CD14-positive monocyte (primary cell): ENCODE measurements at regions not wholly inside any gene's neighbourhood (a gene's known extent, or its start where the extent isn't known, plus 50 kb on each side); places are given as distances from the start of the nearest gene placed in this dataset.

Source experiments
- DNase-seq, 3 donors: peaks; one replicate each; pipeline ENCODE4 v3.0.0-alpha.2; 2011 to 2022
- H2AFZ ChIP-seq: 2 replicates; pipeline ENCODE4 v1.6.0; 2012; ENCODE audit warnings: mild to moderate bottlenecking, low read depth, low read length, inconsistent platforms; ENCODE audit not compliant: insufficient read depth, poor library complexity, severe bottlenecking
- H3K27ac ChIP-seq, 2 donors: 1 replicate in 1 of 2; 2 replicates in 1 of 2; pipeline ENCODE4 v1.5.1; 2012 to 2013; ENCODE audit warnings: low read length in 2 of 2, control low read depth in 1 of 2, inconsistent platforms in 1 of 2, low read depth in 1 of 2, mild to moderate bottlenecking in 1 of 2
- H3K27me3 ChIP-seq, 2 donors: one replicate each; pipeline versions ENCODE4 v1.6.0 to v1.6.1; 2011 to 2013; ENCODE audit warnings: low read length in 2 of 2; ENCODE audit not compliant: control insufficient read depth in 2 of 2, insufficient read depth in 2 of 2
- H3K36me3 ChIP-seq, 2 donors: replicated peaks in 1 of 2; 1 replicate in 1 of 2; 2 replicates in 1 of 2; pipeline versions ENCODE4 v1.5.1 to v1.6.1; 2012 to 2013; ENCODE audit warnings: low read length in 2 of 2, control low read depth in 1 of 2, inconsistent platforms in 1 of 2, mild to moderate bottlenecking in 1 of 2; ENCODE audit not compliant: insufficient read depth in 2 of 2, control insufficient read depth in 1 of 2
- H3K4me1 ChIP-seq, 2 donors: 1 replicate in 1 of 2; 2 replicates in 1 of 2; pipeline versions ENCODE4 v1.5.1 to v1.6.1; 2012 to 2013; ENCODE audit warnings: low read length in 2 of 2, control low read depth in 1 of 2, inconsistent platforms in 1 of 2, mild to moderate bottlenecking in 1 of 2, moderate library complexity in 1 of 2; ENCODE audit not compliant: insufficient read depth in 2 of 2, control insufficient read depth in 1 of 2
- H3K4me2 ChIP-seq: replicated peaks from 2 replicates; pipeline ENCODE3; 2012; ENCODE audit warnings: low read length, moderate library complexity, mild to moderate bottlenecking; ENCODE audit not compliant: poor library complexity, severe bottlenecking; ENCODE audit errors: extremely low read depth
- H3K4me3 ChIP-seq, 3 experiments: fragments of 200-600 bp in 1 of 3; sonication (generic) in 1 of 3; replicated peaks in 1 of 3; 1 replicate in 2 of 3; 2 replicates in 1 of 3; pipeline ENCODE4 v1.5.1; 2011 to 2013; ENCODE audit warnings: low read length in 3 of 3, mild to moderate bottlenecking in 3 of 3, control low read depth in 2 of 3, low read depth in 2 of 3, inconsistent platforms in 1 of 3, moderate library complexity in 1 of 3
- H3K79me2 ChIP-seq: 2 replicates; pipeline ENCODE4 v1.6.0; 2012; ENCODE audit warnings: mild to moderate bottlenecking, control low read depth, inconsistent platforms, low read length, moderate library complexity; ENCODE audit not compliant: insufficient read depth
- H3K9ac ChIP-seq: 2 replicates; pipeline ENCODE4 v1.6.0; 2017; ENCODE audit warnings: low read length, mild to moderate bottlenecking; ENCODE audit not compliant: insufficient read depth, poor library complexity, severe bottlenecking
- H3K9me3 ChIP-seq, 2 donors: replicated peaks in 1 of 2; 1 replicate in 1 of 2; 2 replicates in 1 of 2; pipeline versions ENCODE4 v1.5.1 to v1.6.1; 2012 to 2013; ENCODE audit warnings: low read length in 2 of 2, control low read depth in 1 of 2; ENCODE audit not compliant: control insufficient read depth in 1 of 2, insufficient read depth in 1 of 2
- H4K20me1 ChIP-seq: 2 replicates; pipeline ENCODE4 v1.6.0; 2012; ENCODE audit warnings: mild to moderate bottlenecking, low read length, control low read depth, moderate library complexity; ENCODE audit not compliant: insufficient read depth
- H3K27ac Mint-ChIP-seq, 7 donors: one replicate each; pipeline ENCODE4 v1.8.0; 2020; ENCODE audit warnings: mild to moderate bottlenecking in 7 of 7, mixed read lengths in 7 of 7, moderate library complexity in 6 of 7, inconsistent platforms in 2 of 7
- H3K27me3 Mint-ChIP-seq, 3 donors: one replicate each; pipeline ENCODE4 v1.8.0; 2021 to 2022; ENCODE audit warnings: low read depth in 3 of 3, mild to moderate bottlenecking in 3 of 3, mixed read lengths in 3 of 3, moderate library complexity in 3 of 3, inconsistent platforms in 1 of 3
- H3K36me3 Mint-ChIP-seq, 2 donors: one replicate each; pipeline ENCODE4 v1.8.0; 2020; ENCODE audit warnings: mixed read lengths in 2 of 2, inconsistent platforms in 1 of 2, mild to moderate bottlenecking in 1 of 2
- H3K4me1 Mint-ChIP-seq: one replicate; pipeline ENCODE4 v1.8.0; 2020; ENCODE audit warnings: mild to moderate bottlenecking, mixed read lengths
- H3K4me3 Mint-ChIP-seq, 2 donors: one replicate each; pipeline ENCODE4 v1.8.0; 2020; ENCODE audit warnings: mild to moderate bottlenecking in 2 of 2, mixed read lengths in 2 of 2, moderate library complexity in 1 of 2
- H3K9me3 Mint-ChIP-seq, 7 donors: one replicate each; pipeline ENCODE4 v1.8.0; 2020 to 2022; ENCODE audit warnings: mixed read lengths in 7 of 7, mild to moderate bottlenecking in 6 of 7, moderate library complexity in 6 of 7, inconsistent platforms in 2 of 7
- CTCF ChIP-seq: fragments of 200-600 bp; IDR thresholded peaks from one replicate; pipeline ENCODE4 v1.8.0; 2022; ENCODE audit warnings: antibody characterized with exemption, mild to moderate bottlenecking
- WGBS: methylation state at CpG from one replicate; pipeline ENCODE4 v1.1.5; 2013; ENCODE audit warnings: missing lambda C conversion rate; ENCODE audit not compliant: insufficient coverage; 5-methylcytosine and 5-hydroxymethylcytosine counted together
- intact Hi-C, 2 donors: fragments of 100-400 bp; cut with micrococcal nuclease; formaldehyde crosslinking; loops; one replicate each; pipeline versions ENCODE4 v1.15.0 to v1.15.1; 2023

DNA sequence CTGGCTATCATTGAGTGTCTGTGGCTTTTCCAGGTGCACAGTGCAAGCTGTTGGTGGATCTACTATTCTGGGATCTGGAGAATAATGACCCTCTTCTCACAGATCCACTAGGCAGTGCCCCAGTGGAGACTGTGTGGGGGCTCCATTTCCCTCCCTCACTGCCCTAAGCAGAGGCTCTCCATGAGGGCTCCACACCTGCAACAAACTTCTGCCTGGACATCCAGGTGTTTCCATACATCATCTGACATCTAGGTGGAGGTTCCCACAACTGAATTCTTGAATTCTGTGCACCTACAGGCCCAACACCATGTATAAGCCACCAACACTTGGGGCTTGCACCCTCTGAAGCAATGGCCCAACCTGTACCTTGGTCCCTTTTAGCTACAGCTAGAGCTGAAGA is 775.4 kb upstream of the CDH2 start:
- intact Hi-C loops: no loop called here
- Histone ChIP-seq H3K27me3 (no peaks in the 10 kb centered on the region), H3K4me1 (no peaks in the 10 kb centered on the region), H3K79me2 (no peaks in the 10 kb centered on the region), H3K9ac (no peak overlapping the region), H3K9me3 (peaks cover 8 to 17% of the 10 kb centered on the region in 2 donors), H3K4me2 (no peak overlapping the region), H2AFZ (no peak overlapping the region), H4K20me1 (no peaks in the 10 kb centered on the region), H3K36me3 (no peaks in the 10 kb centered on the region), H3K4me3 (no peak overlapping the region), H3K27ac (no peak overlapping the region)
- peaks cover 2 to 20% (median 13%) of the 10 kb centered on the region in 7 donors for H3K9me3 Mint-ChIP-seq
- no peaks in the 10 kb centered on the region for H3K36me3 Mint-ChIP-seq
- no peak for TF ChIP-seq CTCF
- H3K27me3 Mint-ChIP-seq: peaks cover 0 to 2% (median 0%) of the 10 kb centered on the region in 3 donors
- no peak overlapping the region for H3K27ac Mint-ChIP-seq
- no peaks in the 10 kb centered on the region for H3K4me1 Mint-ChIP-seq
- no peak for DNase-seq
- H3K4me3 Mint-ChIP-seq: no peak overlapping the region

DNA sequence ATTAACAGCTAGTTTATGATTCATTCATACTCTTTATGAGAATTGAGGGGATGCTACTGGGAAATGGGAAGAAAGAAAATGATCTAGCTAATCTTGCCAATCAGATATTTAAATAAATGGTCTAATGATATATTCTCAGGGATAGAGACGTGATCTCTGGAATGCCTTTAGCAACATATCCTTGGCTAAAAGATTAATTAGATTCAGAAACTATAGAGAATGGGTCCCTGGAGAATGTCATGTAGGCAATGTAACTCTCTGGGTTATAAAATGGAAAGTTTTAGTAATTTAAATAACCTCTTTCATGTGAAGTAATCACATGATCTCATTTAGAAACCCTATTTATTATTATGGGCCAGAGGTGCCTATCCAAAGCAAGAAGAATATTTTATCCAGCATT is 771.0 kb upstream of the CDH2 start:
- Histone ChIP-seq H3K79me2 (no peaks in the 10 kb centered on the region), H2AFZ (no peak overlapping the region), H3K4me3 (no peak overlapping the region), H3K36me3 (no peaks in the 10 kb centered on the region), H3K9ac (no peak overlapping the region), H3K4me1 (no peaks in the 10 kb centered on the region), H3K27me3 (no peaks in the 10 kb centered on the region), H3K4me2 (no peak overlapping the region), H3K9me3 (peaks cover 8 to 16% of the 10 kb centered on the region in 2 donors), H3K27ac (no peak overlapping the region), H4K20me1 (no peaks in the 10 kb centered on the region)
- H3K9me3 Mint-ChIP-seq: peaks cover 2 to 18% (median 14%) of the 10 kb centered on the region in 7 donors
- no CpG with 5 or more reads among the region's 1 CpG for WGBS
- no peaks in the 10 kb centered on the region for H3K36me3 Mint-ChIP-seq
- no peaks in the 10 kb centered on the region for H3K27me3 Mint-ChIP-seq
- intact Hi-C loops: no loop called here
- no peak for TF ChIP-seq CTCF
- DNase-seq: no peak
- no peak overlapping the region for H3K27ac Mint-ChIP-seq
- no peak overlapping the region for H3K4me3 Mint-ChIP-seq
- no peaks in the 10 kb centered on the region for H3K4me1 Mint-ChIP-seq
